ENCODE measurements at regions not wholly inside any gene's neighbourhood (a gene's known extent, or its start where the extent isn't known, plus 50 kb on each side); places are given as distances from the start of the nearest gene placed in this dataset.

DNA sequence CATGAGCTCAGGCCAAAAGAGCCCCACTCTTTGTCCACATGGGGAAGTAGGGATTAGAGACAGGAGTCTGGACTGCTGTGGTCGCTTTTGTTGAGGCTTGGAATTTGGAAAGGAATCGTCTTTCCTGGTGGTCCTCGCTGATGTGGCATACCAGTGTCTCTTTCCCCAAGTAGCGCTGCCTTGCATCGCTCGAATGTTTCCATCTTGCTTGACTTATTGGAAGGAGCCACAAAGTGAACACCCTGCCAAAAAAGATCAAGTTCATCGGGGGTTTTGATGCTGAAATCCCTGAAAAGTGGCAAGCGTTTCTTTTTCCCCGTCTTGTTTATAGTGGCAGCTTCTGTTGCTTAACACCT, 161.3 kb downstream of the MACROH2A1 start:
- no peak for DNase-seq (ENCODE audit: low spot score)
- no peak for TF ChIP-seq CTCF (IDR thresholded peaks at IDR 0.05)
- no peak for ATAC-seq (ENCODE audit: low FRiP score)

DNA sequence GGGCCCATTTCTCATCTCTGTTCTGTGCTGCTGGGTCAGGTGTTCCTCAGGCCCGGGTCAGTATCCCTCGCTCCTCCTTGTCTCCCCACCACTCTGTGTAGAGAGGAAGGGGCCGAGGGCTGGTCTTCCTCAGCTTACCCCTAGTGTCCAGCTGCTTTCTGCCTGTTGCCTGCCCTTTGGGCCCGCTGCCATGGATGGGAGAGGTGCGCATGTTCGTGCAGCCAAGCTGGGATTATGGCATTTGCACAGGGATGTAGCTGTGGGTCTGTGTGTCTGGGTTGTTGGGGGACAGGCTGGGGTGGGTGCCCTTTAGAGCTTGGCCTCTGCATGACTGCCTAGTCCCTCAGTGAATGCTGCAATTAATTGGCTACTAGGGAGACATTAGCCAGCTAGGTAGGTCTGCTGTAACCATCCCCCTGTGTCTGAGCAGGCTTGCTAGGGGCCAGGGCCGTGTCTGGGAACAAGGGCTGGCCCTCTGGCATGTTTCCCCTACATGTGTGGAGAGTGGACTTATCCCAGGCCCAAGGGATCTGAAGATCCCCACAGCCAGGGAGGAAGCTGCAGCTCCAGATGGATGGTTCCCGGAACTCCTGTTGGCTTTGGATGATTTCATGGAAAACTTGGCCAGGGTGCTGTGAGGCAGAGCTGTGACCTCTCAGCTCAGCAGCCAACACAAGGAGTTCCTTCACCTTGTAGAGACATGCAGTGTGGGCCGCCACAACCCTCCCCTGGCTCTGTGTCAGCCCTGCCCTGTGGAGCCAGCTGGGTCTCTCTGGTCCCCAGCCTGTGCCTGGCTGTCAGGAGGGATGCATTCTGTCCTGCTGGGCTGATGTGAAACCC, 161.9 kb downstream of the MACROH2A1 start:
- DNase-seq (ENCODE audit: low spot score) (no peak), ATAC-seq (ENCODE audit: low FRiP score) (no peak)
- no peak for TF ChIP-seq CTCF (IDR thresholded peaks at IDR 0.05)

DNA sequence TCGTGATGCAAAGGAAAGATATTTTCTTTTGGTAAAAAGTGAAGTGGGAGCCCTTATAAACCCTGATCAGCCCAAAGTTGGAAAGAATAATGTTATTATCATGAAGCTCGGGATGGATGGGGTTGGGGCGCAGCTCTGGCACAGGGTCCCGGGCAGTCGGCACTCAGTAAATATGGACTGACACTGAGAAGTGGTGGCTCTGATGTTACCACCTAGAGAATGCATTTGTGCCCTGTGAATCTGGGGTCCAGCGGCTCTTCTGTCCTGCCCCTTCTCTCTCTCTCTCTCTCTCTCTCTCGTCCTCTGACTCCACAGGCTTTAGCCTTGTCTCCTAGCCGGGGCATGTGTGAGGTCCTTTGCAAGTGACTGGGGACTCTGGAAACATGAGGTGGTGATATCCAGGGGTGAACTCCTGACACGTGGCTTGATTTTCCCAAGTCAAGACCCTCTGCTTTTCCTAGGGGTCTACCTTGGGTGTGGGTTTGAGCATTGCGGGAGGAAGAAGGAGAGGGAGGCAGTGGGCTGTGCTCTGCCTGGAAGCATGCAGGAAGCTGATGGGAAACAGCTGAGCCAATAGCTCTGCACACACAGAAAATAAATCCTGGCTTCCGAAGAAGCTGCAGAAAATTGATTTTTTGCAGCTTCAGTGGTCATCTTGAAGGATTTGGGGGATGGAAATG, 162.7 kb downstream of the MACROH2A1 start:
- DNase-seq (ENCODE audit: low spot score) (no peak), ATAC-seq (ENCODE audit: low FRiP score) (no peak)
- no peak for TF ChIP-seq CTCF (IDR thresholded peaks at IDR 0.05)

DNA sequence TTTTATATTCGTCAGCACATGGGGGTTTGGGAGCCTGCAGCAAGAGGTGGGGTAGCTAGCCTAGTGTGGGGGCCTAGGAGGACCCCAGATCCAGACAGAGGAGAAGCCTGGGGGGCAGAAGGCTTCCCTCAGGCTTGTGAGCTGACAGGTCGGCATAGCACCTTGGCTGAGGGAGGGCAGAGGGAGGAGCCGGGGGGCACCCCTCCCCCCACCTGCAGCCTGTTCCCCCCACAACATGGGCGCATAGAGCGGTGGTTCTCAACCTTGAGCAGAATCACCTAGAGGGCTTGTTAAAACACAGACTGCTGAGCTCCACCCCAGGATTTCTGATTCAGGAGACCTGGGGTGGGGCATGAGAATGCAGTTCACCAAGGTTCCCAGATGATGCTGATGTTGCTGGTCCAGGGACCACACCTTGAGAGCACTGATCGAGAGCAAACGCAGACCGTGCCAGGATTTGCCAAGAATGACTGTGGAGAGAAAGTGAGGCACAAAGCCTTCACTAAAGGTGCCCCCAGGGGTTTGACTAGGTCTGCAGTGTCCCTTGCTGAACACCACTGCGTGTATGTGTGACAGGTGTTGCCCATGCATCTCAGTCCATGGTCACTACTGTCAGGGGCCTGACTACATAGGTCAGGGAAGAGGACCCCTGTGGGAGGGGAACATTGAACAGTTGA, 163.3 kb downstream of the MACROH2A1 start:
- DNase-seq (ENCODE audit: low spot score) = no peak
- no peak for TF ChIP-seq CTCF (IDR thresholded peaks at IDR 0.05)
- no peak for ATAC-seq (ENCODE audit: low FRiP score)

GRCh38 chr5:135234666-135235401, 164.2 kb downstream of the MACROH2A1 start:
- DNase-seq (ENCODE audit: low spot score) (no peak), ATAC-seq (ENCODE audit: low FRiP score) (no peak)
- no peak for TF ChIP-seq CTCF (IDR thresholded peaks at IDR 0.05)

DNA sequence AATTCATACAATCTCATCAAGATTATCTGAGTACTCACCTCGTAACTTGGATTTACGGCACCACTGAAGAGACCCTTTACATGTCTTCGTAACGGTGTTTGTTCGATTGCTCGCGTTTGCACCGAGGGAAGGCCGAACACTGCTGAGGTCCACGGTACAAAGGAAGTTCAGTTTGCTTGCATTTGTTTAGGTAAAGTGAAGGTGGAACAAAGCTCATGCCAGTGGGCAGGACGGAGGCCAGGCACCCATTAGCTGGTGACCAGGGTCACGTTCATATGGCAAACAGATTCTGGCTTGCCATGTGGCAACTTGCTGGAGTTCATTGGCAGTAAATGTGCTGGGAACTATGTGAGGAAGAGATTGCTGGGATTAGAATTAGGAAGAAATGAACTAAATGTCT, 164.8 kb downstream of the MACROH2A1 start:
- DNase-seq (ENCODE audit: low spot score) (no peak), ATAC-seq (ENCODE audit: low FRiP score) (no peak)
- TF ChIP-seq CTCF (IDR thresholded peaks at IDR 0.05) = no peak

Data from omental fat pad (tissue), 3 donors.